Cerebellar cortex (tissue), 1 donor: ENCODE measurements at regions not wholly inside any gene's neighbourhood (a gene's known extent, or its start where the extent isn't known, plus 50 kb on each side); places are given as distances from the start of the nearest gene placed in this dataset.
"Not testable (repeated sequence)": the region's sequence is repeated elsewhere in the genome, so short reads cannot be mapped to it uniquely, and the experiment has no call there.

Experiments used
- DNase-seq: peaks from one replicate; pipeline ENCODE4 v3.0.0-alpha.2; 2015; ENCODE audit warnings: low spot score

- no peak for DNase-seq
These were observed 125.7 kb upstream of the MTHFD1L start for GRCh38 chr6:150739711-150740349.

GRCh38 chr6:150740453-150740852 lies 125.0 kb upstream of the MTHFD1L start:
- DNase-seq: no peak

DNA sequence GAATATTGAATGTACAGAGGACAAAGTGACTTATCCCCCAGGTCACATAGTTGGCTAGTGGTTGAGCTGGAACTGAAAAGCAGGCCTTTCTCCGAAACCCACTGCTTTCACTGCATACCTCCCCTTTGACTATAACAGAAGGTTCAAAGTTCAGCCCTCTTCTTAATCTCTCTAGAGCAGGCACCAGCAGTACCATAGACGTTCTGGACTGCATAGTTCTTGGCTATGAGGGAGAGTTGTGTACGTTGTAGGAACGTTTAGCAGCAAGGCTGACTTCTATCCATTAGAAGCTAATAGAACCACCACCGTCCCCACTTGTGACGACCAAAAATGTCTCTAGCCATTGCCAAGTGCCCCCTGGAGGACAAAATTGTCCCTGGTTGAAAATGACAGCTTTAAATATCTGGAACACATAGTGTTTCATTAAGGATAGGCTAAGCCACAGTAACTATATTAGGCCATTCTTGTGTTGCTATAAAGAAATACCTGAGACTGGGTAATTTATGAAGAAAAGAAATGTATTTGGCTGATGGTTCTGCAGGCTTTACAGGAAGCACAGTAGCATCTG lies 123.8 kb upstream of the MTHFD1L start:
- DNase-seq: no peak

- DNase-seq: no peak
These were observed 120.8 kb upstream of the MTHFD1L start for GRCh38 chr6:150744522-150745260.

- DNase-seq: no peak
These were observed 119.6 kb upstream of the MTHFD1L start for GRCh38 chr6:150745896-150746295.

- DNase-seq: no peak
These were observed 118.3 kb upstream of the MTHFD1L start for GRCh38 chr6:150747155-150747554.

GRCh38 chr6:150749091-150749670 lies 116.3 kb upstream of the MTHFD1L start:
- DNase-seq: no peak

DNA sequence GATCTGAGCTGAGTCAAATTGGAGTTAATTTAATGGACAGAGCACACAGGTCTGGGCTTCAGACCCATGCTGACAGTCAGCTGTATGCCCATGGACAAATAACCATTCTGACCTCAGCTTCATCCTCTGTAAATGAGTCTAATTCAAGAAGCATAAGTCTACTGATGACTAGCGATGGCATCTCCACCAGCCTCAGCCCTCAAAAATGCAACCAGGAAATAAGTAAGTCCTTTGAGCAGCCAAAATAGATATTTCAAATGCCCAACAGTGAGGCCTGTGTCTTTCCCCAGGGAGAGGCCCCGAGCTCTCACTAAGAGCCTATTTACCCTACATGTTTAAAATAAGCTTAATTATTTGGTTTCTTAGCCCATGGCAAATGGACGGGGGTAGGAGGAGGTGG lies 114.2 kb upstream of the MTHFD1L start:
- no peak for DNase-seq

- DNase-seq: no peak
These were observed 113.1 kb upstream of the MTHFD1L start for GRCh38 chr6:150752409-150752808.

DNA sequence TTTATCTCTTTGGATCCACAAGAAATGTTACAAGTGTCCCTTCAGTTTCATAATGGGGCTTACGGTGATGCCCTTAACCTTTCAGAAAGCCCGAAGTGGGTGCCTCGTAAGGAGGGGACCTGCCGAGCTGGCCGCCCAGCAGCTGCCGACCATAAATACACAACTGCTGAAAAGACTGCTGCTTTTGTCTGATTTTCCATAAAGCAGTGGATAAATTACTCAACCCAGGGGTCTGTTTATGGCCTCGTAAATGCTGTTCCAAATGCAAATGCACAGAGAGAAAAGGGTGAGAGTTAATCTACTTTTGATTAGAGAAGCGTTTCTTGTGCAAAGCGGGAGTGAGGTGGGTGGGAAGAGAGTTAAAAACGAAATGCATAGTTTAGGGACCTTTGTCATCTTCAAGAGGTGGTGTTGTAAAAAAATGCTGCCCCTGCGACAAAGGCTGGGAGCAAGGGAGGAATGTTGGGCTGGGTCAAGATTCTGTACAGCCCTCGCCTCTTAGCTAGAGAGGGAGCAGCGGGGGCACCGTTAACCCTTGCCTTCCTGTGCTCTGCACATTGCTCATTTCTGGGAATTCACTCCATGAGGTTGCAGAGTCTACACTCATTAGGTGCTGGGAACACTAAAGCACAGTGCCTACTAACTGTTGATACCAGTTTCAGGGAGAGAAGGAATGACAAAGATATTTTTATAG lies 112.0 kb upstream of the MTHFD1L start:
- no peak for DNase-seq

- DNase-seq: no peak
These were observed 110.5 kb upstream of the MTHFD1L start for GRCh38 chr6:150755042-150755441.

DNA sequence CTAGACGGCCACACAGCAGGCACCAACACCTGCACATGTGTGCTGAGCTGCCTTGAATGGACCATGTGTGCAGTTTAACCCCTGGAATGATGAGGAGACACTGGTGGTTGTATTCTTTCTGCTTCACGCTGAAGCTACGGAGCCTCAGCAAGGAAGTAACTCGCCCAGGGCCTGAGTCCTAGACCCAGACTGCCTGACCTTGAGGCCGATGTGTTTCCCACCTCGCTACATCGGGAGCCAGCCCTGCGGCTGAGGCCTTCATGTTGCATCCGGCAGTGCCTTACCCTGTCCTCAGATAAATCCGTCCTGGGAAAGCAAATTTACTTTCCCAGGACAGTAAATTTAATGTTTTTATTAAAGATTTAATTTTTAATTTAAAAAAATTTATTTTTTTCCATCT lies 110.0 kb upstream of the MTHFD1L start:
- no peak for DNase-seq

GRCh38 chr6:150756173-150756572 lies 109.3 kb upstream of the MTHFD1L start:
- DNase-seq: no peak

DNA sequence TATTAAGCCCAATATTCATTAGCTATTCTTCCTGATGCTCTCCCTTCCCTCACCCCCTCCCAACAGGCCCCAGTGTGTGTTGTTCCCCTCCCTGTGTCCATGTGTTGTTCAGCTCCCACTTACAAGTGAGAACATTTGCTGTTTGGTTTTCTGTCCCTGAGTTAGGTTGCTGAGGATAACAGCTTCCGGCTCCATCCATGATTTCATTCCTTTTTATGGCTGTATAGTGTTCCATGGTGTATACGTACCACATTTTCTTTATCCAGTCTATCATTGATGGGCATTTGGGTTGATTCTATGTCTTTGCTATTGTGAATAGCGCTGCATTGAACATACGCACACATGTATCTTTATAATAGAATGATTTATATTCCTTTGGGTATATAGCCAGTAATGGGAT lies 107.7 kb upstream of the MTHFD1L start:
- not testable (repeated sequence) for DNase-seq

DNA sequence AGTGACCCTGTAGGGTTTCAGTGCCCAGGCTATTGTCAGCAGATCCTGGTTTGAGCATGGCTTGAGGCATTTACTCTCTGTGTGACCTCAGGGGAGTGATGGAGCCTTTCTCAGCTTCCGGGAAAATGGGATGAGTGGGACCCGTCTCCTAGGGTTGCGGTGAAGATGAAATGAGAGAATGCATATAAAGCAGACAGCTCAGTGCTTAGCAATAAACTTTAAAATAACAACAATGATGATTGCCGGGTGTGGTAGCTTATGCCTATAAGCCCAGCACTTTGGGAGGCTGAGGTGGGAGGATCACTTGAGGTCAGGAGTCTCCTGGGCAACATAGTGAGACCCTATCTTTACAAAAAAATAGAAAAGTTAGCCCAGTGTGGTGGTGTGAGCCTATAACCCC lies 106.0 kb upstream of the MTHFD1L start:
- no peak for DNase-seq

DNA sequence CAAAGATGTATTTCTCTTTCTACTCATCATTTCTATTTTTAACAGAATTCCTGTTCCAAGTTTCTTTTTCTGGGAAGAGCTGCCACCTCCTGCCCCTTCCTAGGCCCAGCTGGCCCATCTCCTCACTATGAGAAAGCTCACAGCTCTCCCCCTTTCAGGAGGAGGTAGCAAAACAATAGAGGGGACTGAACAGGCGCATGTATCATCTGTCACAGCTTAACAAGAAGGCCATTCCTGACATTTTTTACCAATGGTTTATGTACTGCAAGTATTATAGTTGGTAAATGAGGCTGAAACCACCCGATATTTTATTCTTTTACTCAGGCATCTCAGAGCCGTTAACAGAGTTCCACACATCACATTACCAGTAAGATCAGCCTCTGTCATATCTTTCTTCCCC lies 103.7 kb upstream of the MTHFD1L start:
- DNase-seq: no peak

- DNase-seq: no peak
These were observed 101.0 kb upstream of the MTHFD1L start for GRCh38 chr6:150764334-150765066.

DNA sequence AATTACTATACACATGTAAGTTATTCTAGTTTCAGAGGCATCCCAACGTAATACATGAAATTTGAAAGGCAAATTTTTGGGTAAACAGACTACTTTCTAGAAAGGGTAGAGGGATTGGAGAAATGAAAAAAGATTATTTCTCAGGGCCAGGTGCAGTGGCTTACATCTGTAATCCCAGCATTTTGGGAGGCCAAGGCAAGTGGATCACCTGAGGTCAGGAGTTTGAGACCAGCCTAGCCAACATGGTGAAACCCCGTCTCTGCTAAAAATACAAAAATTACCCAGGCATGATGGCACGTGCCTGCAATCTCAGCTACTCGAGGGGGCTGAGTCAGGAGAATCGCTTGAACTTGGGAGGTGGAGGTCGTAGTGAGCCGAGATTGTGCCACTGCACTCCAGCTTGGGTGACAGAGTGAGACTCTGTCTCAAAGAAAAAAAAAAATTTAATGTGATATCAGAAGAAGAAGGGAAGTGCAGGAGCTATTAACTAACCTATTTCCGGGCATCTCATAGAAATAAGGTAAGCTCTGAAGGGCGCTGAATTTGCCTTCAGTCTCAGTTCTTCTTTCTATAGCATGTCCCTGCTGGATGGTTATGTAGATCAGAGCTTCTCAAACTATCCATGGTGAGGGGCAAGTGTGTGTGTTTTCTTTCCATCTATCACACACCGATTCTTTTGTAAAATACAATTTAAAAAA lies 100.3 kb upstream of the MTHFD1L start:
- DNase-seq: no peak

- no peak for DNase-seq
These were observed 99.1 kb upstream of the MTHFD1L start for GRCh38 chr6:150766201-150766997.

DNA sequence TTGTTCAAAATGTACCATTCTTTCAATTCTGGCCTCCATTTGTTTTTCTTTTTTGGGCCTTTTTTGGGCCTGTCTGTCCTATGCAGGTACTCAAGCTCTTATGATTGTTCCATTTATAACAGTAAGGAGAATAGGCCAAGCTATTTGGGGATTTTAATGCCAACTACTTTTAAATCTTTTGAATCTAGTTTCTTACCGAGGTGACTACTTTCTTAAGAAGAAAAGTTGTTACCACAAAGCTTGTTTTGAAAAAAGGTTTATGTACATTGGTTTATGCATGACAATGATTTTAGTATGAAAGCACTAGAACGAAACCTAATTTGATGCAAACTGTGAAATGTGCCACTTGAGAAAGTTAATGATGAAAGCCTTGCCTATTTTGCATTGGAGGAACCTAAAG lies 98.3 kb upstream of the MTHFD1L start:
- no peak for DNase-seq
